IPS DF 6.9 (cell line): ENCODE measurements at regions not wholly inside any gene's neighbourhood (a gene's known extent, or its start where the extent isn't known, plus 50 kb on each side); places are given as distances from the start of the nearest gene placed in this dataset.

ENCODE experiments used
- DNase-seq: peaks from one replicate; pipeline ENCODE4 v3.0.0-alpha.2; 2013; ENCODE audit warnings: low read depth, low spot score
- H3K27ac ChIP-seq: one replicate; pipeline ENCODE4 v1.5.1; 2013; ENCODE audit warnings: low read length, control low read depth
- H3K27me3 ChIP-seq: 2 replicates; pipeline ENCODE4 v1.6.1; 2013; ENCODE audit warnings: mild to moderate bottlenecking, low read length; ENCODE audit not compliant: control insufficient read depth, insufficient read depth
- H3K36me3 ChIP-seq: 2 replicates; pipeline ENCODE4 v1.6.1; 2013; ENCODE audit warnings: low read length; ENCODE audit not compliant: control insufficient read depth, insufficient read depth
- H3K4me1 ChIP-seq: 2 replicates; pipeline ENCODE4 v1.6.1; 2013; ENCODE audit warnings: low read length; ENCODE audit not compliant: control insufficient read depth, insufficient read depth
- H3K4me3 ChIP-seq: 2 replicates; pipeline ENCODE4 v1.5.1; 2013; ENCODE audit warnings: mild to moderate bottlenecking, low read length
- H3K9me3 ChIP-seq: 2 replicates; pipeline ENCODE4 v1.6.1; 2013; ENCODE audit warnings: low read length, inconsistent platforms; ENCODE audit not compliant: control insufficient read depth, insufficient read depth
- WGBS: extraction: QIAGEN DNeasy Blood & Tissue Kit; methylation state at CpG from one replicate; pipeline ENCODE4 v1.1.7; 2013; ENCODE audit warnings: mixed read lengths, missing lambda C conversion rate; ENCODE audit not compliant: insufficient read length, insufficient coverage; 5-methylcytosine and 5-hydroxymethylcytosine counted together

DNA sequence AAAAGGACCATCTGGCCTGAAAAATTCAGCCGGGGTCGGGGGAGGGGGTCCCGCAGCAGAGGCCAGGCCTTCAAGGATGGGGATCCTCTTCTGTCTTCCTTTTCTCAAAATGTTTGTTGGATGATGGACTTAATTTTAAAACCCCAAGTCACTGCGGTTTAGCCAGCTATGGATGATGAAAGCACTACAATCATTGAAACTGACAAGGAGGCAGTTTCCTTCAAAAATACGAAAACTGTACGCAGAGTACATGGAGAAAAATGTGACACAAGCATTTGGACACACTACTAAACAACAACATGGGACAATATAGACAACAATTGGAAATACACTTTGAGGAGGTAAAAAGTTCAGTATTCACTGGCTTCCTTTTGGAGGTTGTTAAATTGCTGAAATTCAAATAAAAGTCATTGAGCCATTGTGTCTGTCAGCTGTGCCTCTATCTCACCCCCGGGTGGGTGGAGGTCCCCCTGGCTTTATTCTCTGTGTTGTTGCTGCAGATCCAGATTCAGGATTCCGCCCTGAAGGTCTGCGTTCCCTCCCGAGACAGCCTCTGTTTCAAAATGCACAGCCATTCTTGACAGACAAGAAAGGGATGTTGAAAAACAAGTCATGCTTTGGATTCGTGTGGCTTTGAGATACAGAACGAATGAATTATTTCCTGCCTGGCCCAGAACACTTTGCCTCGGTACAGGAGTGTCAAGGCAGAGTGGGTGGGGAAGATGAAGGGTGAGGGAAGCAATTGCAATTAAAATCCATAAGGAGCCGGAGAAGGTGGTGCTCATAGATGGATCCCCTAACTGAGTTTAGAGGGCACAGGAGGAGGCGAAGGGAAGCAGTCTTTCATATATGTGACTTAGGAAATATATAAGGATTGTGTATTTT lies 118.2 kb downstream of the TTLL2 start:
- Histone ChIP-seq H3K27ac (peak overlapping the region; percentile 50), H3K36me3 (no peaks in the 10 kb centered on the region; the same call in 1 of the 2 replicates), H3K27me3 (no peaks in the 10 kb centered on the region), H3K9me3 (no peaks in the 10 kb centered on the region), H3K4me1 (peaks cover 16% of the 10 kb centered on the region), H3K4me3 (no peak overlapping the region)
- no CpG with 5 or more reads among the region's 15 CpGs for WGBS
- DNase-seq, result no peak

DNA sequence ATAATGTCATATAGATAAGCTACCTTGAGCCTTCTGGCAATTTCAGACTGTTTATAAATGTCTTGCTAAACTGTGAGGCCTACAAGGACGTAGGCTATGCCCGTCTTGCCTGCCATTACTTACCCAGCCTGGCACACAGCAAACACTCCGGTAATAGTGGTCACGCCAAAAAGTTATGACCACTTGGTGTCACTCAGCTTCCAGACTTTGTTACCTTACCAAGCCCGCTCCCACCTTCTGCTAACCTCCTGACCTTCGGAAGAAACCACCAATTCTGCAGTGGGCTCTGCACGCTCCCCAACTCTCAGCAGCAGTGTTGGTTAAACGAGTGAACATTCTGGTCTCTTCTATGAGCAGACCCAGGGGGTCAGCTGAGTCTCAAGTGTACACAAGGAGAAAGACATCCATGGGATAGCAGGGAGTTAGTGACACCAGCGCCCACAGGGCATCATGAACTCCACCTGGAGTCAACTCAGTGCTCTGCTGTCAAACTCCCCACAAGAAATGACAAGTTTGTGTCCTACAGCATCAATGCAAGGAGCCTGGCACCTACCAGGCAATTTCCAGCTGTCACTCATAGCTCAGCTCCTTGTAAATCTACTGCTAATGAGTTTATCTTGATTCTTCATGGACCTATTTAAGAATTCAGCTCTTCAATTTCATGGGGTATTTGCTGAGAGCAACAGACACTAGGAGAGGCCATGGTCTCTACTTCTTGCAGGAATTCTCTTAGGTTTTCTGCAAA lies 119.9 kb downstream of the TTLL2 start:
- Histone ChIP-seq H3K9me3 (no peaks in the 10 kb centered on the region), H3K4me3 (no peak overlapping the region), H3K27ac (no peak overlapping the region), H3K27me3 (no peaks in the 10 kb centered on the region), H3K4me1 (peaks cover 13% of the 10 kb centered on the region), H3K36me3 (no peaks in the 10 kb centered on the region)
- no peak for DNase-seq
- WGBS, result no CpG with 5 or more reads among the region's 9 CpGs

DNA sequence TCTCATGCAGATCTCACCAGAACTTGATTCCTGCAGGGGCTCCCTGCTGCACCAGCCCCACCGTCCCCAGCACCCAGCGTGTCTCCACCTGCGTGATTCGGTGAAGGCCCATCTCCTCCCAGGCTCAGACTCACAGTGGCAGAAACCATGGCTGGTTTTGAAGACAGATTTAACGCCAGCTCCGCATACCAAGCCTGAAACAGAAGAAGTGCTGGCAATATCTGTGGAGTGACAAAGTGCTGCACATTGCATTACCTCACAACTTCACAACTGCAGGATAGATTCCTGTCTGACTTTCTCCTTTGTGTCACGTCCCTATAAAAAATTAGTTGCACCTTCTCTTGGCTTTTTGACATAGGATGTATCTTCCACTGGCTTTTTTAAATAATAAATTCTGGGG lies 120.7 kb downstream of the TTLL2 start:
- DNase-seq, result no peak
- no peaks in the 10 kb centered on the region for H3K9me3 ChIP-seq
- WGBS, result no CpG with 5 or more reads among the region's 7 CpGs
- H3K4me3 ChIP-seq, result no peak overlapping the region
- H3K27me3 ChIP-seq, result no peaks in the 10 kb centered on the region
- H3K36me3 ChIP-seq, result no peaks in the 10 kb centered on the region
- H3K4me1 ChIP-seq, result peaks cover 13% of the 10 kb centered on the region
- H3K27ac ChIP-seq, result no peak overlapping the region

DNA sequence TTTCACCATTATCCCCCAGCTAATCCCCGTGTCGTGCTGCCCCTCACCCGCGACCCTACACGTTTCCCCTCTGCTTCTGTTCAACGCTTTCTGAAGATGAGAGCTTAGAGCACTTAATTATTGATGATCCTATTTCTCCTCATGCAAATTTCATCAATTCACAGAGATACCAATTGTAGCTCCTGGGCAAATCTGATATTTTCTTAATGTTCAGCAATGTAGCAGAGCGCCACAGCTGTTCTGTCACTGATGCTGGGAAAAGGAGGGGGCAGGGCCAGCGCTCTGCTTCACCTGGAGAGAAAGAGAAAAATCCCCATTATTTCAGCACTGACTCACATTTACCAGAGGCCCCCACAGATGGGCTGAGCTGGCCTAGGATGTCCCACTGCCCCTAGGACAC lies 121.2 kb downstream of the TTLL2 start:
- Histone ChIP-seq H3K4me1 (peaks cover 13% of the 10 kb centered on the region), H3K36me3 (no peaks in the 10 kb centered on the region), H3K9me3 (no peaks in the 10 kb centered on the region), H3K4me3 (no peak overlapping the region), H3K27me3 (no peaks in the 10 kb centered on the region), H3K27ac (no peak overlapping the region)
- no CpG with 5 or more reads among the region's 8 CpGs for WGBS
- DNase-seq, result no peak

DNA sequence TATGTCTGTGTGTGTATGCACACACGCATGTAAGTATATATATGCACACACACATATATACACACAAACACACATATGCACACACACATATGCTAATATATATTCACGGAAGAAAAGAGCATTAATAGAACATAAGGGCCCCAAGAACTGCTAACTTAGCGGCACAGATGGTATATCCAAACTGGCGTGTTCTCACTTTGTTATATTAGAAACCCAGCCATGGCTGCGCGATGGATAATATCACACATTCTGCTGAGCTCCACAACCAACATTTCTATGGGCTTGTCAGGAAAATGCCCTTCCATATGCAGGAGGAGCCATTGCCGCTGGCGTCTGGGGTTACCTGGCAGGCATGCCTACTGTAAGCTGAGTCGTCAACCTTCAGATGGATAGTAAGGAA lies 122.1 kb downstream of the TTLL2 start:
- Histone ChIP-seq H3K27me3 (no peaks in the 10 kb centered on the region), H3K4me1 (peaks cover 11% of the 10 kb centered on the region), H3K9me3 (no peaks in the 10 kb centered on the region), H3K27ac (no peak overlapping the region), H3K36me3 (no peaks in the 10 kb centered on the region), H3K4me3 (no peak overlapping the region)
- no peak for DNase-seq
- WGBS, result no CpG with 5 or more reads among the region's 9 CpGs

DNA sequence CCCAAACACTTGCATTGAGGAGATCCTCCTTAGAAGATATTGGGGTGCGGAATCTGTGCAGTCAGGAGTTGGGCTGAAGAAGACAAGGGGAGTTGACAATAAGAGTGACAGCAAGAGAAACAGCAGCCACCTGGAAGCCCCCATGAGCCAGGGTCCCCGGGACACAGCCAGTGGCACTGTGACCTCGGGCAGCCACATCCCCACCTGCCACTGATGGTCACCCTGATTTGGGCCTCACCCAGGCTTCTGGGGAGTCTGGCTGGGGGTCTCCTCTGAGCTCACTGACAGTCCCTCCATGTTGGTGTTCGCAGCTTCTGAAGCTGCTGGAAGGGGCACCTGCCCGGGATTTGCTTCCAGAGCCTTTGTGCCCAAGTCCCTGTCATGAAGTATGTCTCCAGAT lies 123.5 kb downstream of the TTLL2 start:
- H3K9me3 ChIP-seq, result no peaks in the 10 kb centered on the region
- DNase-seq, result no peak

DNA sequence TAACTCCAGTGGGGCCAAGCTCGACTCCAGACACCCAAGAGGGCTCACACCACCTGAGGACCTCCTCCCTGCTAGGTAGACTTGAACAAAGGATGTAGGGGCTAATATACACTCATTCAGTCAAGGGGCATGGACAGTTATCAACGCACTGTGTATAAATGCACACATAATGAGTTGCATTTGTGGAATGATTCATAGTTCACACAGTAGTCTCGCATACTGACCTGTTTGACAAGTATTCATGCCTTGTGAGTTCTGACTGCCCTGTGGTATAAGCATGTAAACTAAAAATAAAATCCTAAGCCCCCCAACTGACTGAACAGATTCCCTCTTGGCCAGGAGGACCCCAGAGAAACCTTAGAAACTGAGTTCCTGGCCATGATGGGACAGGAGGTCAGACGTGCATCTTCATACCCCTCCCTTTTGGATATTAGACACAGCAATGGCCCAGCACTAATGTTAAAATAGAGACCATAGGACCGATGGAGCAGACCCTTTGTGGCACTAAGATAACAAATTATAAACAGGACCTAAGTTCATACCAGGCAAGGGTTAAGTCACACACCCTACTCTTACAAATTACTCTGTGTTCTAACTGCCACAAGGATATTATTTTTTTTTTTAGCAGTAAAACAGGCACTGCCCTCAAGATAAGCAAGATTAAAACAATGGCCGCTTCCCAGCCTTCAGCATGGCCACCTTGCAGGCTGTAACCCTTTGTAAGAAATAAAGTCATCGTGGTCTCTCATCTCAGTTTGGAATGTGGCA lies 124.4 kb downstream of the TTLL2 start:
- Histone ChIP-seq H3K4me3 (no peak overlapping the region), H3K36me3 (no peaks in the 10 kb centered on the region), H3K9me3 (no peaks in the 10 kb centered on the region), H3K4me1 (peaks cover 8% of the 10 kb centered on the region), H3K27me3 (no peaks in the 10 kb centered on the region), H3K27ac (no peak overlapping the region)
- no peak for DNase-seq
- no CpG with 5 or more reads among the region's 7 CpGs for WGBS

More for the DNA sequence above, 123.5 kb downstream of the TTLL2 start:
- no peaks in the 10 kb centered on the region for H3K36me3 ChIP-seq
- no peak overlapping the region for H3K27ac ChIP-seq
- no peak overlapping the region for H3K4me3 ChIP-seq
- no CpG with 5 or more reads among the region's 5 CpGs for WGBS
- no peaks in the 10 kb centered on the region for H3K27me3 ChIP-seq
- H3K4me1 ChIP-seq, result peaks cover 10% of the 10 kb centered on the region

DNA sequence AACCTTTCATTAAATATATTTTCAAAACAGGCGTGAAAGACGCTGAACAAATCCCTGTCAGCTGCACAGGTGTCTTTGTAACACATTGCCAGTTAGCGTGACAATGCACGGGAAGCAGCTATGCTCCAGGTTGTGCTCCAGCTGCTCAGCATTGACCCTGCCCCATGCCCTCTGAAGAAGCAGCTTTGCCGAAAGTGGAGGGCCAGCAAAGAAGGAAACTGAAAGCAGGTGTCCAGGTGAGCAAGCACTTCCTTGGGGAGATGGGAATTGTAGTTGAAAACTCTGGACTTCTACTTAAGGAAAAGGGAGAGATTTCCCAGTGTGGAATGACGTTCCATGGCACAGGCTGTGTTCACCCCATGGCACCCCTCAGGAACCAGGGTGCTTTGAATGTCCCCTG lies 125.7 kb downstream of the TTLL2 start:
- H3K36me3 ChIP-seq, result no peaks in the 10 kb centered on the region
- no peaks in the 10 kb centered on the region for H3K9me3 ChIP-seq
- WGBS, result no CpG with 5 or more reads among the region's 6 CpGs
- no peaks in the 10 kb centered on the region for H3K27me3 ChIP-seq
- H3K4me1 ChIP-seq, result peaks cover 4% of the 10 kb centered on the region; the same call in 1 of the 2 replicates
- no peak for DNase-seq
- H3K27ac ChIP-seq, result no peak overlapping the region
- H3K4me3 ChIP-seq, result no peak overlapping the region

DNA sequence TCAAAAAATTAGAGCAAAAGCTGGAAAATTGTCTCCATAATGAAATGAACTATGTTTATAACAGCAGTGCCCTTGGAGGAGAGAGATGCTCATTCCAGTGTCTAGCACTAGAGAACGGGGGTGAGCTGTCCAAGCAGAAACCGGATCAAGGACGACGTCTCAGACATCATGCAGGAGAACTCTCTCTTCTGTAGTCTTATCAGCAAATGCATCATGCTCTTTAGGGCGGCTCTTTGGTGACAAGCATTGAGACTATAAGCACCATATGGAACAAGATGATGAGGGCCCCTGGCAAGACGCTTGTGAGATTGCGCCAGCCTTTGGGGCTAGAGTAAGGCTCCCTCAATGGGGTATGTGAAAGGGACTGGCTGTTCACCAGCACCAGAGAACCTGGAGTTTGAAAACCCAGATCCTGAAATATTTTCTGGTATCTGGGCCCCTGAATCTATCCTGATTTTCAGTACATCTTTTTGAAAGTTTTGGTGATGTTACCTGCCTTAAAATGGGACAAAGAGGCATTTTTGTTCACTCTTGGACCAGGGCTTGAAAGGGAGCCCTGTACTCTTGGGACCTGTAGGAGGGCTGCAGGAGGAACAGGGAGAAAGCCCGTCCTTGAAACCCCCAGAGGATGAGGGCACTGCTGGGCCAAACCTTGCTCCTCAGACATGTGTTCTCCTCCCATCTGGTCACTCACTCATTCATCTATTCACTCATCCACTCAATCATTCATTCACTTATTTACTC lies 127.6 kb downstream of the TTLL2 start:
- Histone ChIP-seq H3K27ac (no peak overlapping the region), H3K4me3 (no peak overlapping the region), H3K9me3 (no peaks in the 10 kb centered on the region), H3K27me3 (no peaks in the 10 kb centered on the region), H3K36me3 (no peaks in the 10 kb centered on the region), H3K4me1 (0 out of 2 replicates have a peak, but pooled peaks cover under 1% of the 10 kb centered on the region)
- DNase-seq, result no peak
- WGBS, result no CpG with 5 or more reads among the region's 8 CpGs

DNA sequence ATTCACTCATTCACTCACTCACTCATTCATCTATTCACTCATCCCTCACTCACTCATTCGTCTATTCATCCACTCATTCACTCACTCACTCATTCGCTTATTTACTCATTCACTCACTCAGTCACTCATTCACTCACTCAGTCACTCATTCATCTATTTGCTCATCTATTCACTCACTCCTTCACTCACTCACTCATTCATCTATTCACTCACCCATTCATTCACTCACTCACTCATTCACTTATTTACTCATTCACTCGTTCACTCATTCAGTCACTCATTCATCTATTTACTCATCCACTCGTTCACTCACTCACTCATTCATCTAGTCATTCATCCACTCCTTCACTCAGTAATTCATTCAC lies 128.2 kb downstream of the TTLL2 start:
- Histone ChIP-seq H3K9me3 (no peaks in the 10 kb centered on the region), H3K36me3 (no peaks in the 10 kb centered on the region), H3K27me3 (no peaks in the 10 kb centered on the region), H3K4me3 (no peak overlapping the region), H3K27ac (no peak overlapping the region), H3K4me1 (0 out of 2 replicates have a peak, but pooled peaks cover 2% of the 10 kb centered on the region)
- WGBS, result 100% methylated on average over 2 of the region's 4 CpGs
- no peak for DNase-seq
